Common myeloid progenitor, CD34-positive (primary cell): ENCODE measurements at regions not wholly inside any gene's neighbourhood (a gene's known extent, or its start where the extent isn't known, plus 50 kb on each side); places are given as distances from the start of the nearest gene placed in this dataset.

Experiments used
- CTCF ChIA-PET: fragments of 350-600 bp; sonication (Branson Sonifier 250); formaldehyde crosslinking; loops from one replicate; lab custom pipeline; 2021; ENCODE audit warnings: antibody characterized with exemption; lab: Charles Lee
- POLR2A ChIA-PET: fragments of 350-600 bp; sonication (Branson Sonifier 250); formaldehyde crosslinking; loops from one replicate; lab custom pipeline; 2021; ENCODE audit warnings: antibody characterized with exemption; lab: Charles Lee
- DNase-seq, 3 donors: peaks; one replicate each; pipeline versions ENCODE4 v3.0.0 to v3.0.0-alpha.2; 2013
- H3K27ac ChIP-seq, 2 experiments: 1 replicate in 1 of 2; 2 replicates in 1 of 2; pipeline ENCODE4 v1.7.0; 2013; ENCODE audit warnings: inconsistent platforms in 2 of 2, low read length in 2 of 2, mild to moderate bottlenecking in 2 of 2, low read depth in 1 of 2, moderate library complexity in 1 of 2; ENCODE audit not compliant: severe bottlenecking in 2 of 2, insufficient read depth in 1 of 2, poor library complexity in 1 of 2
- H3K27me3 ChIP-seq, 5 experiments: replicated peaks in 2 of 5; 1 replicate in 3 of 5; 2 replicates in 2 of 5; pipeline versions ENCODE4 v1.6.1 to v1.7.0; 2013; ENCODE audit warnings: low read length in 4 of 5, mild to moderate bottlenecking in 2 of 5, moderate library complexity in 2 of 5, inconsistent platforms in 1 of 5; ENCODE audit not compliant: insufficient read depth in 5 of 5, control insufficient read depth in 4 of 5
- H3K36me3 ChIP-seq, 4 experiments: 1 replicate in 2 of 4; 2 replicates in 2 of 4; pipeline versions ENCODE4 v1.6.1 to v1.7.0; 2013; ENCODE audit warnings: low read length in 3 of 4, control low read depth in 1 of 4, mild to moderate bottlenecking in 1 of 4; ENCODE audit not compliant: control insufficient read depth in 4 of 4, insufficient read depth in 4 of 4
- H3K4me1 ChIP-seq, 4 experiments: 1 replicate in 3 of 4; 2 replicates in 1 of 4; pipeline versions ENCODE4 v1.6.1 to v1.7.1; 2013; ENCODE audit warnings: low read length in 3 of 4, mild to moderate bottlenecking in 3 of 4, control low read depth in 1 of 4, inconsistent platforms in 1 of 4, moderate library complexity in 1 of 4; ENCODE audit not compliant: control insufficient read depth in 4 of 4, insufficient read depth in 4 of 4; ENCODE audit errors: control extremely low read depth in 1 of 4
- H3K4me3 ChIP-seq, 7 experiments: 1 replicate in 4 of 7; 2 replicates in 3 of 7; pipeline versions ENCODE4 v1.5.1 to v1.7.0; 2013; ENCODE audit warnings: mild to moderate bottlenecking in 7 of 7, low read length in 6 of 7, moderate library complexity in 6 of 7, inconsistent platforms in 2 of 7, low read depth in 2 of 7, control low read depth in 1 of 7; ENCODE audit not compliant: insufficient read depth in 4 of 7, control insufficient read depth in 1 of 7; ENCODE audit errors: extremely low read depth in 1 of 7
- H3K9me3 ChIP-seq, 5 experiments: 1 replicate in 4 of 5; 2 replicates in 1 of 5; pipeline versions ENCODE4 v1.6.1 to v1.7.1; 2013; ENCODE audit warnings: low read length in 4 of 5, mild to moderate bottlenecking in 2 of 5, inconsistent platforms in 1 of 5, low read depth in 1 of 5, moderate library complexity in 1 of 5; ENCODE audit not compliant: control insufficient read depth in 4 of 5, insufficient read depth in 2 of 5; ENCODE audit errors: control extremely low read depth in 1 of 5
- whole genome bisulfite sequencing: methylation state at CpG from one replicate; pipeline ENCODE4 v1.1.5; 2013; ENCODE audit not compliant: insufficient coverage; 5-methylcytosine and 5-hydroxymethylcytosine counted together

DNA sequence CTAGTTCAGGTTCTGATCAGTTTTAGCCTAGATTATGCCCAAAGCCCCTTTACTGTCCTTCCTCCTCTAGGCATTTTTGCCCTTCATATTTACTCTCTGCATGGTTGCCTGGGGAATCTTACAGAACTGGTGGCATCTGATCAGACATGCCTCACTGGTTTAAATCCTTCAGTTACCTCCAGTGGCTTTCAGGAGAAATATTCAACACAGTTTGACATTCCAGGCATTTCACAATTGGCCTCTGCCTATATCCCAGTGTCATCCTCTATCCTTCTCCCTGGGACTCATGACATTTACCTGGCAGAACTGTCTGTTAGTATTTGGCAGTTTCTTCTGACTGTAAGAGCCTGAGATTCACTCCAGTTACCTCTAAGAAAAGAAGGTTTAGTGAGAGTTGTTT is 152.9 kb upstream of the MEIS1 start:
- ChIA-PET CTCF (interaction anchor here (0.6 kb wide), 1 partner anchor 239 kb away, joined by 3 read pairs; no protein-coding TSS in a partner anchor), POLR2A (no interaction called here)
- Histone ChIP-seq H3K27me3 (peaks cover 0 to 1% (median 0%) of the 10 kb centered on the region in 5 experiments), H3K27ac (no peak overlapping the region), H3K4me3 (no peak overlapping the region), H3K36me3 (no peaks in the 10 kb centered on the region), H3K4me1 (no peaks in the 10 kb centered on the region), H3K9me3 (no peaks in the 10 kb centered on the region)
- DNase-seq: no peak

DNA sequence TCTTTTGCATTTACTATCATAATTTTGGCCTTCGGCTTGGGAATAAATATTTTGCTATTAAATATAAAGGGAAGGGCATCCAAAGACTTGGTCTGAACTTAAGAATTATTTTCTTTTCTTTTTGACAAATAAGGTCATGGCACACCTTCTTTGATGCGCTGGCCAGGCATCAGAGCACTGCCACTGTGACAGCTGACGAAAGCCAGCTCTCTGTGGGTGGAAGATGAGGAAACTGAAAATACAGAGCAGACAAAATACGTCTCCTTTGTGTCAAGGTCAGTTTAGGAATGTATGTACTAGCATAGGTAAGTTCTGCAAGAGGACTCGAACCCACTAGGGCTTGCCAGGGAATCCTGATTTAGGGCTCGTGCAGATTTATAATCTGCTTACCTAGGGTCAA is 155.9 kb upstream of the MEIS1 start:
- ChIA-PET POLR2A (no interaction called here), CTCF (no interaction called here)
- H3K36me3 ChIP-seq: no peaks in the 10 kb centered on the region
- H3K27me3 ChIP-seq: peaks cover 0 to 1% (median 0%) of the 10 kb centered on the region in 5 experiments
- H3K27ac ChIP-seq: no peak overlapping the region
- H3K9me3 ChIP-seq: no peaks in the 10 kb centered on the region
- no peaks in the 10 kb centered on the region for H3K4me1 ChIP-seq
- H3K4me3 ChIP-seq: no peak overlapping the region
- WGBS: 93% methylated on average over 5 of the region's 6 CpGs
- no peak for DNase-seq

DNA sequence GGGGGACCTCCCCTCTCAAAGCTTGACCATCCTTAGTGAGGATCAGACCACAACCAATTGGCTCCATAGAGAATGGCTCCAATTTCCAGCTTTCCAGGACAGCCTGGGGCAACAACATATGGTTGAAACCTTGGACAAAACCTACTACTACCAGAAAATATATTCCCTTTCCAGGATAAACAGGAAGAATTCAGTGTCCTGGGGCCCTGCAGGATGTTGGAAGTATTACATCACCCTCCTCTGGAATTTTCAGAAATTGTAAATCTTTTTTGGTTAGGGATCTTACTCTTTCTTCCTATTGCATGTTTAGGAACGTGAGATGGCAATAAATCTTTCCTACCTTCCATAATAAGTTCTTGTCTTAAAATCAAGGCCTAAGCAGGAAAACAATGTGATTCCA is 158.9 kb upstream of the MEIS1 start:
- H3K4me1 ChIP-seq: no peaks in the 10 kb centered on the region
- no peak overlapping the region for H3K4me3 ChIP-seq
- H3K27ac ChIP-seq: no peak overlapping the region
- 100% methylated on average over 1 of the region's 1 CpG for WGBS
- CTCF ChIA-PET: no interaction called here
- no peaks in the 10 kb centered on the region for H3K9me3 ChIP-seq
- no peak for DNase-seq
- POLR2A ChIA-PET: no interaction called here
- peaks cover 0 to 2% (median 0%) of the 10 kb centered on the region in 5 experiments for H3K27me3 ChIP-seq
- no peaks in the 10 kb centered on the region for H3K36me3 ChIP-seq

DNA sequence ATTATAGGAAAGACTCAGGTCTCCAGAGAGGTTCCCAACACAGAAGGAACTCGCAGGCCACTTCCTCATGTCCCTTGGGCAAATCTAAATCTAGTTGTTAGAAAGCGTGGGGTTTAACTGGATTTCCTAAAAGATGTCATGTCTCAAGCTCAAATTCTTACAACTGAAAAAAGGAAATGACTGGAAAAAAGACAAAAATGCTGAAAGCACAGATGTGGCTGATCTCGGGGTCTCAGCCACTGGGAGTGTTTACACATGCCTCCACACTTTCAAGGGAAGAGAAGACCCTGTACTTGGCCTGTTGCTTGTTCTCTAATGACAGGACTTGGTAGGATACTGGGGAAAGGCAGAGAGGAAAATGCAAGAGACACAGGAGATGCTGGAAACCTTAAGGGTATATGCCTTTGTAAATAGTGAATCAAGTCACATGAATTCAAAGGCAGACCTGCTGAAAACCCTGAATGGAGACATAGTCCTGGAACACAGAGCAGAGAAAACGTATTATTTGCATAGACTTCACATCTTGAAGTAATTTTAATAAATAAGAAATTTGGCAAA is 160.9 kb upstream of the MEIS1 start:
- Histone ChIP-seq H3K4me1 (no peaks in the 10 kb centered on the region), H3K27me3 (peaks cover 0 to 2% (median 0%) of the 10 kb centered on the region in 5 experiments), H3K9me3 (no peaks in the 10 kb centered on the region), H3K36me3 (no peaks in the 10 kb centered on the region), H3K4me3 (no peak overlapping the region), H3K27ac (no peak overlapping the region)
- no peak for DNase-seq
- 93% methylated on average over 3 of the region's 4 CpGs for WGBS
- ChIA-PET CTCF (no interaction called here), POLR2A (no interaction called here)

DNA sequence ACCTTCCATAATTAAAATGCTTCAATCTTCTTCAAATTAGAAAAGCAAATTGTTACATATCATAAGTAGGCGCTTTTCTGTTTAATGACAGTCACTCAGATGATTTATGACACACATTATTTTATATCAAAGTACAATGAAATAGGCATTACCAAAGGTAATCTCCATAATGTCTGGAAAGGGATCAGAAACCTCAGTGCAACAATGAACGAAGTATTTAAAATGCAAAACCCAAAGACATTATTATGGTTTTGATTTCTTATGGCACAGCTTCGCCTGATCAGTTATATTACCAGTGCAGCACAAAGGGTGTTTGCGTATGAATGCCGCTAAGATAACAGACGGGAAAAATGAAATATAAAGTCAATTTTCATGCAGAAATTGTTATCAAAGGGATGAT is 162.2 kb upstream of the MEIS1 start:
- Histone ChIP-seq H3K4me3 (no peak overlapping the region), H3K9me3 (no peaks in the 10 kb centered on the region), H3K4me1 (no peaks in the 10 kb centered on the region), H3K27me3 (peaks cover 0 to 2% (median 0%) of the 10 kb centered on the region in 5 experiments), H3K36me3 (no peaks in the 10 kb centered on the region), H3K27ac (no peak overlapping the region)
- POLR2A ChIA-PET: no interaction called here
- DNase-seq: no peak
- CTCF ChIA-PET: no interaction called here
- WGBS: 100% methylated on average over 2 of the region's 6 CpGs

DNA sequence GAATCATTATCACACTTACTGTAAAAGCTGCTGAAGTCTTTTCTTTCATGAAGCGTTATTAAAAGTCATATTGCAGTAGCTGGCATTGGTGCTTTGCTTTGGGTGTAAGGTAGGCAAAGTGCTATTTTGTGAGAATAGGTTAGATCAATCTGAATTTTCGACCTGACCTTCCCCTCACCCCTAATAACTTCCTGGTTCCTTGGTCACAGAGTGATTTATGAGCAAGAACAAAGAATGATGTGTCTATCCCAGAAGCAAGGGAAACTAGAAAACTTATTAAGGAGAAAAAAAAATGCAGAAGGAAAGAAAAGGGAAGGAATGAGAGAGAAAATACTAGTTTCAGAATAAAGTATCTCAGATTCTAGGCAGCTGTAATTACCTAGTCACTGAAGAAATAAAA is 163.1 kb upstream of the MEIS1 start:
- no peak for DNase-seq
- ChIA-PET CTCF (no interaction called here), POLR2A (no interaction called here)
- Histone ChIP-seq H3K36me3 (no peaks in the 10 kb centered on the region), H3K4me1 (no peaks in the 10 kb centered on the region), H3K27me3 (peaks cover 0 to 2% (median 0%) of the 10 kb centered on the region in 5 experiments), H3K4me3 (no peak overlapping the region), H3K27ac (no peak overlapping the region), H3K9me3 (no peaks in the 10 kb centered on the region)
- no CpG with 5 or more reads among the region's 2 CpGs for WGBS

DNA sequence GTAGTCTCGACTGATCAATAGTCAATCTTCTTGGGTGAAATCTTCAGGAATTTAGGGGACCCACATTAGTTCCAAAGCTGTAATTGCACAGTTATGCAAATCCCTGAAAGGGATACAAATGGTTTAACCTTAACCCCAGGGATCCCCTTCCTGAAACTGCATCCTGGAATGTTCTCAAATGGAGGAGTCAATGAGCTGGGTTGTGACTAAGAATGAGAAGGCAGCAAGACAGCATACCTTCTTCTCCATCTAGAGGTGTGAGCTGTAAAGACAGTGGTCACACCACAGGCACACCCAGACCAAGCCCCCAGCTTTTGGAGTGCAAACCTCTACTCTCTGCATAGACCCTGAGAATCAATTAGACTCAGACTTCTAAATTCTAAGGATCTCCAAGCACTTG is 164.7 kb upstream of the MEIS1 start:
- DNase-seq: no peak
- Histone ChIP-seq H3K27me3 (peaks cover 0 to 2% (median 0%) of the 10 kb centered on the region in 5 experiments), H3K4me3 (no peak overlapping the region), H3K9me3 (no peaks in the 10 kb centered on the region), H3K36me3 (no peaks in the 10 kb centered on the region), H3K4me1 (no peaks in the 10 kb centered on the region), H3K27ac (no peak overlapping the region)
- ChIA-PET CTCF (no interaction called here), POLR2A (no interaction called here)
- WGBS: 100% methylated on average over 1 of the region's 1 CpG
